Skin of body (tissue), 1 donor: ENCODE measurements at regions not wholly inside any gene's neighbourhood (a gene's known extent, or its start where the extent isn't known, plus 50 kb on each side); places are given as distances from the start of the nearest gene placed in this dataset.

Experiments used
- DNase-seq: peaks from one replicate; lab custom pipeline; 2025; lab: John Stamatoyannopoulos, UW

- no peak for DNase-seq
Measured at GRCh38 chr5:30605693-30606268, 587.7 kb upstream of the CDH6 start.

- no peak for DNase-seq
Measured at GRCh38 chr5:30604648-30605262, 588.7 kb upstream of the CDH6 start.

- no peak for DNase-seq
Measured at GRCh38 chr5:30600892-30601291, 592.6 kb upstream of the CDH6 start.

- DNase-seq, result no peak
Measured at GRCh38 chr5:30596495-30597064, 596.9 kb upstream of the CDH6 start.

DNA sequence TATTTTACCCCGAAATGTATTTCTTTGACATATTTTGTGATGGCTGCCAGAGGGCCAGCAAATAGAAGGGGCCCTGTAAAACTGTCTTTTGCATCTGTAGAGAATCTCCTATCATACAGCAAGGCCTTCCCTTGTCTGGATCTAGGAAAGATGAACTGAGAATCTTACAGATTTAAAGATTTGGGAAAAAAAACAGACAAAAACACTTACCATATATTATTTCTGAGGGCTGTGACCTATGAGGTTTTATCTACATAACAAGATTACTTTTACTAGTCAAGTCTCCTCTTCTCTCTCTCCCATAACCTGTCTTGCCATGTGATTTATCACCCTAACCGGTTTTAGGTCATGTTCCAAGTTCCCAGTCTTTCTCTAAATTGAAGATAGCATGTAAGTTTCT is 599.2 kb upstream of the CDH6 start:
- DNase-seq, result no peak

- no peak for DNase-seq
Measured at GRCh38 chr5:30592833-30593232, 600.7 kb upstream of the CDH6 start.

- no peak for DNase-seq
Measured at GRCh38 chr5:30581198-30581935, 612.1 kb upstream of the CDH6 start.

- DNase-seq, result no peak
Measured at GRCh38 chr5:30574761-30575160, 618.7 kb upstream of the CDH6 start.

DNA sequence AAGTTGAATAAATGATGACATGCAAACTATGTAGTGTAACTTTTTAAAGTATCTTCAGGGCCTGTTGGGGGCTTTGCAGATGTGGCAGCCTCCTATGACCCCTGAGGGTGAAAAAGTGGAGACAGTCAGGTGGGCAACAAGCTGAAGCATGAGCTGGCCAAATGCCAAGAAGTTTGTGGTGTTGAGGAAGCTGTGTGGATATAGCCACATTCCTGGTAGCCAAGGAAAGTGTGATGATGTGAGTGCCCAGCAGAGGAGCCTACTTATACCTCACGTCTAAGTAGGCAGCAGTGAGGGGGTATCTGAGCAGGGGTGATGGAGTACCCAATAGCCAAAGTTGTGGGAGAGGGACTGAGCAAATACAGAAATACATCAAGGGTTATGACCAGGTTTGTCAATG is 621.2 kb upstream of the CDH6 start:
- DNase-seq, result no peak

- DNase-seq, result no peak
Measured at GRCh38 chr5:30561771-30562170, 631.7 kb upstream of the CDH6 start.

DNA sequence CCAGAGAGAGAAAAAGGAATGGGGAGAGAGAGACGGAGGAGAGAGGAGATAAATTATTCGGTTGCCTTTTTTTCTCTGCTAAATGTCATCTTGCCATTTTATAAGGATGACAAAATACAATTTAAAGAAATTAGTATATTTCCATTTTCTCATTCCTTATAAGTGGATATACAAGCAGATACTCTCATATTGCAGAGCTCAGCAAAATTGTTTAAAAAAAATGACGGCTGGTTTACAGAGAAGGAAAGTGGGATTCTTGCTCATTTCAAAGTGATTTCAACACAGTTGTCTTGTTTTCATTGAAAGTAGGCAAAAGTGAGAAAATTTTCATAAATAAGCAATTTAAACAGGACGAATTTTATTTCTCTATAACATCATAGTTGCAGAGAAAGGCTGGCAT is 641.9 kb upstream of the CDH6 start:
- DNase-seq, result no peak

DNA sequence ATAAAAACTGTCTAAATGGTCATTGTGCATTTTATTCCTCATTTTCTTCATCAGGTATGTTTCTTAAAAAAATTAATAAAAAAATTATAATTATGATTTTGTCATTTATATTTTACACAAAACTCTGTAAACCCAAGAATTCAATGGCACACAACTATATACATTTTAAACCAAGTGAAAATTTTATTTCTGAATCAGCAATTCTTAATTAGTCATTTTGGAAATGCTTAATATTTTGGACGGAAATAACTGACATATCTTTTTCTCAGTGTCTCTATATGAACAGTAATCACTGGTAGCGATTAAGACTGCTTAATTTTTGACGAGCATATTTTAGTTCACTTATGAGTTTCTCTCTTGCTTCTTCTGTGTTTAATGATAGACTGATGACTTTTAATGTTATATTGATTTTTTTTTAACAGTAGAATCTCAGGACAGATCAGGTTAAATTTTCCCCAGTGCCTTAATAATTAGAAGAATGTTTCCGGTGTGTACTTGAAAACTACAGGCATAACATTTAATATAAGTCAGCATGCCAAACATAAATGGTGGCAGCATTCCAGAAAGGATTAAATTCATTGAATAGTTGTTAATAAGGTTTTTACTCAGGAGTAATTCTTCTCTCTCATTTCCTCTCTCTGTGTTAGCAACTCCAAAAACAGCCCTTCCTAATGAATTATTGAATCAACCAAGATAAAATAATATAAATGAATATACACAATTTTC is 644.7 kb upstream of the CDH6 start:
- no peak for DNase-seq

- DNase-seq, result no peak
Measured at GRCh38 chr5:30540150-30540549, 653.3 kb upstream of the CDH6 start.

GRCh38 chr5:30539004-30539634 is 654.4 kb upstream of the CDH6 start:
- peak; percentile 1 for DNase-seq

DNA sequence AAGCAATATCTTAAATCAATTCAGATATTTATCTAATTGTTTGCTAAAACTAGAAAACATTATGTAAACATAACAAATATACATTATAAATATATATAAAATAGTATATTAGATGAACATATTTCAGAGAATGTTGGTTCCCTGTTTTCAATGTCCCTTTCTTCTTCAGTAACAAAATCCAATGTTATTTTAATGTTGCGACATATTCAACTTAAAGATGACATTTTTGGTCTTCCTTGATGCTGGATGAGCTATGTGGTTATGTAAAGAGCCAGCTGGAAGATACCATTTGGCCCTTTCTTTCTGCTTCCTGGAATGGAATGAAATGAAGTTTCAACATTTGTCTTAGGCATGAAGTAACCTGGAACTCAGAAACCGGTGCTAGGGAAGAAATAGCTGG is 668.1 kb upstream of the CDH6 start:
- no peak for DNase-seq

GRCh38 chr5:30524428-30524827 is 669.1 kb upstream of the CDH6 start:
- DNase-seq, result no peak

- no peak for DNase-seq
Measured at GRCh38 chr5:30523061-30523460, 670.4 kb upstream of the CDH6 start.

GRCh38 chr5:30505014-30505886 is 688.2 kb upstream of the CDH6 start:
- DNase-seq, result peak; percentile 3

GRCh38 chr5:30502277-30502676 is 691.2 kb upstream of the CDH6 start:
- no peak for DNase-seq

GRCh38 chr5:30501065-30501464 is 692.4 kb upstream of the CDH6 start:
- DNase-seq, result no peak

DNA sequence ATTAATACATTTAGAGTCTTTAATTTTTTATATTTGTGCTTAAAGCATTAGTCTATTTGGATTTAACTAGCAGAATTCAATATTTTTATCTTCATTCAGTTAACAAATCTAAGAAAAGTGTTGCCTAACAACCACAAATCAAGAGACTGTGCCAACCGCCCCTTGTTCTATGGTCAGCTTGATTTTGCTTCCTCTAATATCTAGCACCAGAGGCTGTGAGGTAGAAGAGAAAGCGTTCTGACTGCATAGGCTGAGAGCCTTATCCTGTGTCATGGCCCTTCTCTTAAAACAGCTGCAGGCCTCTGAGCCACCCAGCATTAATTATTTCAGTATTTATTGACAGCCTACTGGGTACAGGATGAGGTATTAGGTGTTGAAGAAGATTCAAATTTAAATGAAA is 693.0 kb upstream of the CDH6 start:
- DNase-seq, result no peak
